ENCODE measurements at regions not wholly inside any gene's neighbourhood (a gene's known extent, or its start where the extent isn't known, plus 50 kb on each side); places are given as distances from the start of the nearest gene placed in this dataset.

DNA sequence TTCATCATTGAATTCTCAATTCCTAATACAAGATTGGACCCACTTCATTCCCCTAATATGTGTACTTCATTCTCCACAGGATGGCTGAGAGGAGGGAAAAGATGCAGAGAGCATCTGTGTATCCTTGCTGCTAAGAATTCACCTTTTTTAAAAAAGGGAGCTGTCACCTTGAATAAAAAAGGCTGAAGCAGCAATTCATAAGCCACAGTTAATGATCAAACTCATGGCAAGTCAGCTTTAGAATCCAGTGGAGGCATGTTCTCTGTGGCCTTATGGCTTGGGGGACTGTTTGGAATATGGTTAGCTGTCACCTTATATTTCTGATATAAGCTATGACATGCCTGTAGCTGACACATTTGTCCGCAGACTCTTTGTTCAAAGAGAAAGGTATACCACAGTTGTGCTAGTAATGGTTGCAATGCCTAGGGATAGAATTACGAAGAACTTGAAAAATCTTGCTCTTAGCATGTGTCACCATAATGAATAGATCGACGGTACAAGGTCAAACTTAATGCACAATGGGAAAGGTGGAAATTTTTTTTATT is 256.8 kb upstream of the TNC start:
- 88 to 92% (median 91%) methylated on average over 4 of the region's 4 CpGs for WGBS, 3 donors
- intact Hi-C loops (cut with DNase I): loop anchor here in 1 of 4 donors (5.0 kb wide), 1 partner anchor 918 kb away; no protein-coding TSS in a partner anchor
- TF ChIP-seq, protein P1, sequence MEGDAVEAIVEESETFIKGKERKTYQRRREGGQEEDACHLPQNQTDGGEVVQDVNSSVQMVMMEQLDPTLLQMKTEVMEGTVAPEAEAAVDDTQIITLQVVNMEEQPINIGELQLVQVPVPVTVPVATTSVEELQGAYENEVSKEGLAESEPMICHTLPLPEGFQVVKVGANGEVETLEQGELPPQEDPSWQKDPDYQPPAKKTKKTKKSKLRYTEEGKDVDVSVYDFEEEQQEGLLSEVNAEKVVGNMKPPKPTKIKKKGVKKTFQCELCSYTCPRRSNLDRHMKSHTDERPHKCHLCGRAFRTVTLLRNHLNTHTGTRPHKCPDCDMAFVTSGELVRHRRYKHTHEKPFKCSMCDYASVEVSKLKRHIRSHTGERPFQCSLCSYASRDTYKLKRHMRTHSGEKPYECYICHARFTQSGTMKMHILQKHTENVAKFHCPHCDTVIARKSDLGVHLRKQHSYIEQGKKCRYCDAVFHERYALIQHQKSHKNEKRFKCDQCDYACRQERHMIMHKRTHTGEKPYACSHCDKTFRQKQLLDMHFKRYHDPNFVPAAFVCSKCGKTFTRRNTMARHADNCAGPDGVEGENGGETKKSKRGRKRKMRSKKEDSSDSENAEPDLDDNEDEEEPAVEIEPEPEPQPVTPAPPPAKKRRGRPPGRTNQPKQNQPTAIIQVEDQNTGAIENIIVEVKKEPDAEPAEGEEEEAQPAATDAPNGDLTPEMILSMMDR (IDR thresholded peaks at IDR 0.05): no peak
- no peak for TF ChIP-seq EP300 (IDR thresholded peaks at IDR 0.05)
- TF ChIP-seq POLR2A (IDR thresholded peaks at IDR 0.05): no peak

GRCh38 chr9:115378241-115378640 is 260.3 kb upstream of the TNC start:
- Histone ChIP-seq H3K4me3 (no peak overlapping the region), H3K27me3 (no peaks in the 10 kb centered on the region), H3K9me3 (no peaks in the 10 kb centered on the region), H3K4me1 (ENCODE audit: insufficient read depth) (no peaks in the 10 kb centered on the region), H3K27ac (no peak overlapping the region), H3K36me3 (no peaks in the 10 kb centered on the region)
- no peak for DNase-seq
- TF ChIP-seq, protein P1 (IDR thresholded peaks at IDR 0.05): no peak
- no peak for TF ChIP-seq POLR2A (IDR thresholded peaks at IDR 0.05)
- no peak for TF ChIP-seq EP300 (IDR thresholded peaks at IDR 0.05)
- 91 to 96% (median 94%) methylated on average over 3 of the region's 3 CpGs for WGBS, 3 donors
- intact Hi-C loops (cut with DNase I): no loop called here

More for the DNA sequence above, 256.8 kb upstream of the TNC start:
- no peaks in the 10 kb centered on the region for H3K27me3 ChIP-seq
- H3K27ac ChIP-seq: no peak overlapping the region
- no peak for DNase-seq
- no peaks in the 10 kb centered on the region for H3K36me3 ChIP-seq
- no peaks in the 10 kb centered on the region for H3K9me3 ChIP-seq
- H3K4me1 ChIP-seq (ENCODE audit: insufficient read depth): no peaks in the 10 kb centered on the region
- no peak overlapping the region for H3K4me3 ChIP-seq

GRCh38 chr9:115378758-115379157 is 260.8 kb upstream of the TNC start:
- Histone ChIP-seq H3K9me3 (no peaks in the 10 kb centered on the region), H3K27ac (no peak overlapping the region), H3K4me1 (ENCODE audit: insufficient read depth) (no peaks in the 10 kb centered on the region), H3K4me3 (no peak overlapping the region), H3K36me3 (no peaks in the 10 kb centered on the region), H3K27me3 (no peaks in the 10 kb centered on the region)
- no peak for DNase-seq
- TF ChIP-seq POLR2A (IDR thresholded peaks at IDR 0.05): no peak
- TF ChIP-seq, protein P1 (IDR thresholded peaks at IDR 0.05): no peak
- TF ChIP-seq EP300 (IDR thresholded peaks at IDR 0.05): no peak
- intact Hi-C loops (cut with DNase I): no loop called here

GRCh38 chr9:115379719-115380118 is 261.8 kb upstream of the TNC start:
- intact Hi-C loops (cut with DNase I): no loop called here

More at GRCh38 chr9:115379719-115380118, 261.8 kb upstream of the TNC start:
- no peak for TF ChIP-seq EP300 (IDR thresholded peaks at IDR 0.05)
- TF ChIP-seq, protein P1 (IDR thresholded peaks at IDR 0.05): no peak
- no peak for TF ChIP-seq POLR2A (IDR thresholded peaks at IDR 0.05)
- Histone ChIP-seq H3K4me3 (no peak overlapping the region), H3K27ac (no peak overlapping the region), H3K27me3 (no peaks in the 10 kb centered on the region), H3K4me1 (ENCODE audit: insufficient read depth) (no peaks in the 10 kb centered on the region), H3K36me3 (no peaks in the 10 kb centered on the region), H3K9me3 (no peaks in the 10 kb centered on the region)
- 85 to 89% (median 88%) methylated on average over 3 of the region's 3 CpGs for WGBS, 3 donors
- no peak for DNase-seq
